ENCODE measurements at regions not wholly inside any gene's neighbourhood (a gene's known extent, or its start where the extent isn't known, plus 50 kb on each side); places are given as distances from the start of the nearest gene placed in this dataset.
"Not testable (repeated sequence)": the region's sequence is repeated elsewhere in the genome, so short reads cannot be mapped to it uniquely, and the experiment has no call there.

- Histone ChIP-seq H3K36me3 (replicated peaks; ENCODE audit: insufficient read depth, low read depth) (no peaks in the 10 kb centered on the region), H3K4me2 (no peak overlapping the region), H3K4me3 (no peak overlapping the region), H3K9me3 (ENCODE audit: low read depth) (no peaks in the 10 kb centered on the region), H2AFZ (no peak overlapping the region), H3K27me3 (no peaks in the 10 kb centered on the region), H4K20me1 (ENCODE audit: insufficient read depth, poor library complexity, severe bottlenecking) (no peaks in the 10 kb centered on the region), H3K27ac (no peak overlapping the region), H3K79me2 (no peaks in the 10 kb centered on the region), H3K4me1 (ENCODE audit: insufficient read depth) (no peaks in the 10 kb centered on the region), H3K9me2 (replicated peaks; ENCODE audit: insufficient read depth) (no peaks in the 10 kb centered on the region)
- 99% methylated on average over 11 of the region's 11 CpGs for WGBS (ENCODE audit: low lambda C conversion rate, missing lambda C conversion rate)
- TF ChIP-seq EZH2phosphoT487 (IDR thresholded peaks at IDR 0.05; ENCODE audit: low read depth, severe bottlenecking, unreplicated experiment) (no peak), CTCF (IDR thresholded peaks at IDR 0.05; ENCODE audit: poor library complexity) (no peak), EZH2 (IDR thresholded peaks at IDR 0.05; ENCODE audit: borderline replicate concordance) (no peak)
- no peak for DNase-seq (ENCODE audit: low spot score)
Observed at GRCh38 chr7:136116186-136116585, 139.0 kb upstream of the MTPN start.

- Histone ChIP-seq H3K4me3 (no peak overlapping the region), H3K27ac (no peak overlapping the region), H2AFZ (no peak overlapping the region), H3K9me2 (replicated peaks; ENCODE audit: insufficient read depth) (no peaks in the 10 kb centered on the region), H3K27me3 (no peaks in the 10 kb centered on the region), H3K9me3 (ENCODE audit: low read depth) (no peaks in the 10 kb centered on the region), H3K4me2 (no peak overlapping the region), H4K20me1 (ENCODE audit: insufficient read depth, poor library complexity, severe bottlenecking) (no peaks in the 10 kb centered on the region), H3K36me3 (replicated peaks; ENCODE audit: insufficient read depth, low read depth) (no peaks in the 10 kb centered on the region), H3K79me2 (no peaks in the 10 kb centered on the region), H3K4me1 (ENCODE audit: insufficient read depth) (no peaks in the 10 kb centered on the region)
- 58% methylated on average over 20 of the region's 21 CpGs for WGBS (ENCODE audit: low lambda C conversion rate, missing lambda C conversion rate)
- TF ChIP-seq EZH2 (IDR thresholded peaks at IDR 0.05; ENCODE audit: borderline replicate concordance) (no peak), CTCF (IDR thresholded peaks at IDR 0.05; ENCODE audit: poor library complexity) (peak; percentile 55)
- peak; percentile 61 for DNase-seq (ENCODE audit: low spot score)
Observed at GRCh38 chr7:136114966-136115762, 138.0 kb upstream of the MTPN start.

- H3K36me3 ChIP-seq (replicated peaks; ENCODE audit: insufficient read depth, low read depth); H3K9me3 ChIP-seq (ENCODE audit: low read depth); H4K20me1 ChIP-seq (ENCODE audit: insufficient read depth, poor library complexity, severe bottlenecking); H3K9me2 ChIP-seq (replicated peaks; ENCODE audit: insufficient read depth); H3K27me3 ChIP-seq; DNase-seq (ENCODE audit: low spot score); H3K79me2 ChIP-seq; H3K4me3 ChIP-seq; H3K27ac ChIP-seq; H3K4me1 ChIP-seq (ENCODE audit: insufficient read depth); H2AFZ ChIP-seq; H3K4me2 ChIP-seq: not testable (repeated sequence)
- WGBS (ENCODE audit: low lambda C conversion rate, missing lambda C conversion rate) = 84% methylated on average over 6 of the region's 6 CpGs
Observed at GRCh38 chr7:136114467-136114866, 137.3 kb upstream of the MTPN start.

- H4K20me1 ChIP-seq (ENCODE audit: insufficient read depth, poor library complexity, severe bottlenecking); H3K9me2 ChIP-seq (replicated peaks; ENCODE audit: insufficient read depth); H3K4me3 ChIP-seq; H3K4me2 ChIP-seq; H2AFZ ChIP-seq; H3K36me3 ChIP-seq (replicated peaks; ENCODE audit: insufficient read depth, low read depth); DNase-seq (ENCODE audit: low spot score); H3K27ac ChIP-seq; H3K4me1 ChIP-seq (ENCODE audit: insufficient read depth); H3K27me3 ChIP-seq; H3K9me3 ChIP-seq (ENCODE audit: low read depth); H3K79me2 ChIP-seq: not testable (repeated sequence)
- 57% methylated on average over 1 of the region's 1 CpG for WGBS (ENCODE audit: low lambda C conversion rate, missing lambda C conversion rate)
Observed at GRCh38 chr7:136109037-136109436, 131.9 kb upstream of the MTPN start.
